Stimulated activated naive B cell treated with anti-CD40 and anti-IgM and Interleukin-4, amounts not matched to agents 10 μg/mL and 1 μg/mL and 100 μg/mL, for 72 hours (primary cell): ENCODE measurements at regions not wholly inside any gene's neighbourhood (a gene's known extent, or its start where the extent isn't known, plus 50 kb on each side); places are given as distances from the start of the nearest gene placed in this dataset.
A peak's percentile ranks its signal among the peaks of the same experiment; 100 is the strongest.
"Not testable (repeated sequence)": the region's sequence is repeated elsewhere in the genome, so short reads cannot be mapped to it uniquely, and the experiment has no call there.

ENCODE experiments used
- ATAC-seq, 2 donors: fragments of 150-1000 bp; cut with Tn5 transposase; replicated peaks; 2 replicates each; pipeline ENCODE4 v1.10.0; 2021; ENCODE audit warnings: moderate library complexity in 1 of 2
- DNase-seq: peaks from one replicate; pipeline ENCODE4 v3.0.0; 2021
- H3K27ac Mint-ChIP-seq: one replicate; pipeline ENCODE4 v1.8.0; 2022; ENCODE audit warnings: mild to moderate bottlenecking, mixed read lengths
- H3K27me3 Mint-ChIP-seq, 2 donors: one replicate each; pipeline ENCODE4 v1.8.0; 2022; ENCODE audit warnings: mixed read lengths in 2 of 2
- H3K36me3 Mint-ChIP-seq, 2 donors: one replicate each; pipeline ENCODE4 v1.8.0; 2022; ENCODE audit warnings: mixed read lengths in 2 of 2, mild to moderate bottlenecking in 1 of 2
- H3K4me1 Mint-ChIP-seq, 2 donors: one replicate each; pipeline ENCODE4 v1.8.0; 2022; ENCODE audit warnings: mixed read lengths in 2 of 2, mild to moderate bottlenecking in 1 of 2
- H3K4me3 Mint-ChIP-seq, 2 donors: one replicate each; pipeline ENCODE4 v1.8.0; 2022; ENCODE audit warnings: mild to moderate bottlenecking in 2 of 2, mixed read lengths in 2 of 2, moderate library complexity in 1 of 2
- H3K9me3 Mint-ChIP-seq, 2 donors: one replicate each; pipeline ENCODE4 v1.8.0; 2022; ENCODE audit warnings: mixed read lengths in 2 of 2, mild to moderate bottlenecking in 1 of 2

GRCh38 chr7:65239324-65239706 is 134.3 kb upstream of the ZNF92 start:
- ATAC-seq, result no peak
- Mint-ChIP-seq H3K36me3 (no peaks in the 10 kb centered on the region), H3K4me3 (peak overlapping the region; percentile 43 to 44), H3K27me3 (peaks cover 25 to 52% of the 10 kb centered on the region in 2 donors), H3K4me1 (peaks cover 1 to 6% of the 10 kb centered on the region in 2 donors), H3K9me3 (peaks cover 0 to 3% of the 10 kb centered on the region in 2 donors), H3K27ac (no peak overlapping the region)
- no peak for DNase-seq

GRCh38 chr7:65238785-65239184 is 134.9 kb upstream of the ZNF92 start:
- Mint-ChIP-seq H3K4me1 (peaks cover 1 to 6% of the 10 kb centered on the region in 2 donors), H3K9me3 (peaks cover 0 to 3% of the 10 kb centered on the region in 2 donors), H3K4me3 (no peak overlapping the region), H3K27me3 (peaks cover 25 to 52% of the 10 kb centered on the region in 2 donors), H3K36me3 (no peaks in the 10 kb centered on the region), H3K27ac (no peak overlapping the region)
- ATAC-seq, result no peak
- no peak for DNase-seq

- Mint-ChIP-seq H3K4me1 (peaks cover 1 to 6% of the 10 kb centered on the region in 2 donors), H3K27ac (no peak overlapping the region), H3K27me3 (peaks cover 31 to 45% of the 10 kb centered on the region in 2 donors), H3K4me3 (no peak overlapping the region), H3K9me3 (peaks cover 0 to 3% of the 10 kb centered on the region in 2 donors), H3K36me3 (no peaks in the 10 kb centered on the region)
- ATAC-seq (no peak), DNase-seq (no peak)
Measured at GRCh38 chr7:65235586-65235985, 138.1 kb upstream of the ZNF92 start.

- Mint-ChIP-seq H3K4me3 (no peak overlapping the region), H3K4me1 (no peaks in the 10 kb centered on the region), H3K27ac (no peak overlapping the region), H3K9me3 (no peaks in the 10 kb centered on the region), H3K36me3 (no peaks in the 10 kb centered on the region), H3K27me3 (peaks cover 17 to 27% of the 10 kb centered on the region in 2 donors)
- ATAC-seq (peak; percentile 31 to 42), DNase-seq (no peak)
Measured at GRCh38 chr7:65233409-65234034, 140.1 kb upstream of the ZNF92 start.

GRCh38 chr7:65230231-65230630 is 143.4 kb upstream of the ZNF92 start:
- Mint-ChIP-seq H3K9me3 (no peaks in the 10 kb centered on the region), H3K4me1 (no peaks in the 10 kb centered on the region), H3K36me3 (no peaks in the 10 kb centered on the region), H3K27ac (no peak overlapping the region), H3K4me3 (no peak overlapping the region), H3K27me3 (peaks cover 0 to 6% of the 10 kb centered on the region in 2 donors)
- DNase-seq (no peak), ATAC-seq (no peak)

GRCh38 chr7:65225422-65226006 is 148.1 kb upstream of the ZNF92 start:
- ATAC-seq (no peak), DNase-seq (no peak)
- no peaks in the 10 kb centered on the region for H3K27me3 Mint-ChIP-seq
- H3K9me3 Mint-ChIP-seq, result no peaks in the 10 kb centered on the region
- peaks cover 0 to 2% of the 10 kb centered on the region in 2 donors for H3K4me1 Mint-ChIP-seq
- H3K27ac Mint-ChIP-seq, result no peak overlapping the region
- H3K4me3 Mint-ChIP-seq, result no peak overlapping the region
- no peaks in the 10 kb centered on the region for H3K36me3 Mint-ChIP-seq

- Mint-ChIP-seq H3K27ac (no peak overlapping the region), H3K9me3 (no peaks in the 10 kb centered on the region), H3K36me3 (no peaks in the 10 kb centered on the region), H3K4me1 (peaks cover 0 to 2% of the 10 kb centered on the region in 2 donors), H3K4me3 (no peak overlapping the region), H3K27me3 (no peaks in the 10 kb centered on the region)
- DNase-seq (no peak), ATAC-seq (no peak)
Measured at GRCh38 chr7:65222655-65223054, 151.0 kb upstream of the ZNF92 start.

- Mint-ChIP-seq H3K4me3 (no peak overlapping the region), H3K36me3 (no peaks in the 10 kb centered on the region), H3K27me3 (no peaks in the 10 kb centered on the region), H3K4me1 (peaks cover 2 to 3% of the 10 kb centered on the region in 2 donors), H3K27ac (no peak overlapping the region), H3K9me3 (no peaks in the 10 kb centered on the region)
- ATAC-seq (no peak), DNase-seq (no peak)
Measured at GRCh38 chr7:65221683-65222082, 152.0 kb upstream of the ZNF92 start.

GRCh38 chr7:65219623-65220022 is 154.0 kb upstream of the ZNF92 start:
- no peaks in the 10 kb centered on the region for H3K27me3 Mint-ChIP-seq
- H3K27ac Mint-ChIP-seq, result no peak overlapping the region
- no peak for ATAC-seq

GRCh38 chr7:65216469-65216868 is 157.2 kb upstream of the ZNF92 start:
- no peaks in the 10 kb centered on the region for H3K9me3 Mint-ChIP-seq
- H3K4me3 Mint-ChIP-seq, result peak overlapping the region in 1 of 2 donors; percentile 60
- no peaks in the 10 kb centered on the region for H3K27me3 Mint-ChIP-seq
- H3K27ac Mint-ChIP-seq, result peak overlapping the region; percentile 44
- peaks cover 6% of the 10 kb centered on the region in 2 donors for H3K4me1 Mint-ChIP-seq
- no peaks in the 10 kb centered on the region for H3K36me3 Mint-ChIP-seq
- peak; percentile 44 for DNase-seq
- ATAC-seq, result peak; percentile 73 to 83

More at GRCh38 chr7:65219623-65220022, 154.0 kb upstream of the ZNF92 start:
- DNase-seq, result no peak
- H3K9me3 Mint-ChIP-seq, result no peaks in the 10 kb centered on the region
- no peaks in the 10 kb centered on the region for H3K36me3 Mint-ChIP-seq
- no peak overlapping the region for H3K4me3 Mint-ChIP-seq
- H3K4me1 Mint-ChIP-seq, result peaks cover 6% of the 10 kb centered on the region in 2 donors

GRCh38 chr7:65213260-65213659 is 160.4 kb upstream of the ZNF92 start:
- not testable (repeated sequence) for H3K27me3 Mint-ChIP-seq, H3K4me3 Mint-ChIP-seq, H3K27ac Mint-ChIP-seq, H3K4me1 Mint-ChIP-seq, H3K9me3 Mint-ChIP-seq, ATAC-seq, H3K36me3 Mint-ChIP-seq, DNase-seq

GRCh38 chr7:65199221-65199620 is 174.4 kb upstream of the ZNF92 start:
- not testable (repeated sequence) for H3K27ac Mint-ChIP-seq, DNase-seq, H3K36me3 Mint-ChIP-seq, H3K27me3 Mint-ChIP-seq, ATAC-seq, H3K4me1 Mint-ChIP-seq, H3K9me3 Mint-ChIP-seq, H3K4me3 Mint-ChIP-seq

GRCh38 chr7:65193334-65194058 is 180.2 kb upstream of the ZNF92 start:
- not testable (repeated sequence) for ATAC-seq, DNase-seq, H3K27ac Mint-ChIP-seq, H3K4me1 Mint-ChIP-seq, H3K27me3 Mint-ChIP-seq, H3K9me3 Mint-ChIP-seq, H3K4me3 Mint-ChIP-seq, H3K36me3 Mint-ChIP-seq

- H3K36me3 Mint-ChIP-seq, H3K4me1 Mint-ChIP-seq, H3K9me3 Mint-ChIP-seq, H3K27me3 Mint-ChIP-seq, H3K27ac Mint-ChIP-seq, DNase-seq, H3K4me3 Mint-ChIP-seq, ATAC-seq: not testable (repeated sequence)
Measured at GRCh38 chr7:65177041-65177440, 170.6 kb upstream of the ERV3-1 start.

GRCh38 chr7:65150105-65150504 is 143.6 kb upstream of the ERV3-1 start:
- not testable (repeated sequence) for DNase-seq, H3K4me3 Mint-ChIP-seq, H3K4me1 Mint-ChIP-seq, H3K27ac Mint-ChIP-seq, H3K9me3 Mint-ChIP-seq, H3K27me3 Mint-ChIP-seq, H3K36me3 Mint-ChIP-seq, ATAC-seq
